ENCODE measurements at regions not wholly inside any gene's neighbourhood (a gene's known extent, or its start where the extent isn't known, plus 50 kb on each side); places are given as distances from the start of the nearest gene placed in this dataset.

- H3K27me3 ChIP-seq (ENCODE audit: control insufficient read depth in 2 of 2, insufficient read depth in 2 of 2, low read length in 2 of 2): no peaks in the 10 kb centered on the region
- no peak overlapping the region for H3K27ac ChIP-seq (ENCODE audit: insufficient read depth, low read depth, low read length)
- CTCF ChIA-PET: no interaction called here
- intact Hi-C loops (cut with micrococcal nuclease): no loop called here
- TF ChIP-seq MYC (IDR thresholded peaks at IDR 0.05; ENCODE audit: low read depth, low read length) (no peak), POLR2AphosphoS5 (IDR thresholded peaks at IDR 0.05; ENCODE audit: insufficient read depth, low read depth, low read length) (no peak), MAX (IDR thresholded peaks at IDR 0.05; ENCODE audit: insufficient read depth, insufficient read length) (no peak), FOS (IDR thresholded peaks at IDR 0.05; ENCODE audit: borderline replicate concordance, insufficient read depth, low read length) (no peak), GATA2 (IDR thresholded peaks at IDR 0.05; ENCODE audit: insufficient read depth, insufficient read length, low read depth, low read length) (no peak), POLR2A (IDR thresholded peaks at IDR 0.05; ENCODE audit: low read depth, low read length) (no peak), EZH2 (IDR thresholded peaks at IDR 0.05; ENCODE audit: borderline replicate concordance, low read depth, low read length, severe bottlenecking) (no peak), JUN (IDR thresholded peaks at IDR 0.05; ENCODE audit: borderline replicate concordance, insufficient read depth, insufficient read length, low read depth) (no peak)
- H3K4me2 ChIP-seq (ENCODE audit: insufficient read depth, low read length): no peak overlapping the region
- no peaks in the 10 kb centered on the region for H3K79me2 ChIP-seq (ENCODE audit: control insufficient read depth, insufficient read depth, low read length)
- H3K4me3 ChIP-seq (replicated peaks in 1 of 3; ENCODE audit: insufficient read depth in 1 of 3, low read depth in 1 of 3, low read length in 3 of 3): no peak overlapping the region
- H3K36me3 ChIP-seq (ENCODE audit: control insufficient read depth in 2 of 2, extremely low read depth in 1 of 2, insufficient read depth in 2 of 2, low read length in 2 of 2): no peaks in the 10 kb centered on the region
- no peak overlapping the region for H2AFZ ChIP-seq (ENCODE audit: low read depth, low read length)
- H3K9me3 ChIP-seq (replicated peaks; ENCODE audit: control insufficient read depth, insufficient read depth, low read length): no peaks in the 10 kb centered on the region
- H3K9ac ChIP-seq (replicated peaks; ENCODE audit: extremely low read depth, insufficient read depth, low read length): no peak overlapping the region
- H4K20me1 ChIP-seq (replicated peaks; ENCODE audit: control insufficient read depth, extremely low read depth, insufficient read depth, low read length): no peaks in the 10 kb centered on the region
- dilution Hi-C loops (cut with MboI; ENCODE audit: extremely low pct_ligation_motif_present, low sequenced_read_pairs): no loop called here
- DNase-seq (ENCODE audit: low read depth, low spot score) (no peak), FAIRE-seq (no peak)
- POLR2A ChIA-PET: no interaction called here
- no peaks in the 10 kb centered on the region for H3K9me1 ChIP-seq (replicated peaks; ENCODE audit: control insufficient read depth, extremely low read depth, insufficient read depth, low read length)
- BruUV-seq (replicated peaks): no TSS peak
- peaks cover under 1% of the 10 kb centered on the region for H3K4me1 ChIP-seq (ENCODE audit: control insufficient read depth, extremely low read depth, insufficient read depth, low read length)
These were observed 59.7 kb upstream of the AMPD3 start for GRCh38 chr11:10395166-10395897.

- Histone ChIP-seq H3K27ac (ENCODE audit: insufficient read depth, low read depth, low read length) (no peak overlapping the region), H3K9ac (replicated peaks; ENCODE audit: extremely low read depth, insufficient read depth, low read length) (no peak overlapping the region), H3K36me3 (ENCODE audit: control insufficient read depth in 2 of 2, extremely low read depth in 1 of 2, insufficient read depth in 2 of 2, low read length in 2 of 2) (no peaks in the 10 kb centered on the region), H3K9me1 (replicated peaks; ENCODE audit: control insufficient read depth, extremely low read depth, insufficient read depth, low read length) (no peaks in the 10 kb centered on the region), H4K20me1 (replicated peaks; ENCODE audit: control insufficient read depth, extremely low read depth, insufficient read depth, low read length) (no peaks in the 10 kb centered on the region), H3K4me1 (ENCODE audit: control insufficient read depth, extremely low read depth, insufficient read depth, low read length) (peaks cover 14% of the 10 kb centered on the region), H3K4me3 (replicated peaks in 1 of 3; ENCODE audit: insufficient read depth in 1 of 3, low read depth in 1 of 3, low read length in 3 of 3) (no peak overlapping the region), H3K79me2 (ENCODE audit: control insufficient read depth, insufficient read depth, low read length) (no peaks in the 10 kb centered on the region), H3K27me3 (ENCODE audit: control insufficient read depth in 2 of 2, insufficient read depth in 2 of 2, low read length in 2 of 2) (no peaks in the 10 kb centered on the region), H2AFZ (ENCODE audit: low read depth, low read length) (no peak overlapping the region), H3K4me2 (ENCODE audit: insufficient read depth, low read length) (no peak overlapping the region), H3K9me3 (replicated peaks; ENCODE audit: control insufficient read depth, insufficient read depth, low read length) (no peaks in the 10 kb centered on the region)
- intact Hi-C loops (cut with micrococcal nuclease) (no loop called here), dilution Hi-C loops (cut with MboI; ENCODE audit: extremely low pct_ligation_motif_present, low sequenced_read_pairs) (no loop called here)
- ChIA-PET POLR2A (no interaction called here), CTCF (interaction anchor here (1.3 to 1.6 kb wide), 2 partner anchors 30 to 118 kb away, joined by 3 read pairs; no protein-coding TSS in a partner anchor)
- FAIRE-seq: no peak
- TF ChIP-seq GATA2 (IDR thresholded peaks at IDR 0.05; ENCODE audit: insufficient read depth, insufficient read length, low read depth, low read length): no peak
- no peak for TF ChIP-seq EZH2 (IDR thresholded peaks at IDR 0.05; ENCODE audit: borderline replicate concordance, low read depth, low read length, severe bottlenecking)
- no peak for TF ChIP-seq FOS (IDR thresholded peaks at IDR 0.05; ENCODE audit: borderline replicate concordance, insufficient read depth, low read length)
- TF ChIP-seq JUN (IDR thresholded peaks at IDR 0.05; ENCODE audit: borderline replicate concordance, insufficient read depth, insufficient read length, low read depth): no peak
- no peak for TF ChIP-seq POLR2AphosphoS5 (IDR thresholded peaks at IDR 0.05; ENCODE audit: insufficient read depth, low read depth, low read length)
- no peak for TF ChIP-seq MAX (IDR thresholded peaks at IDR 0.05; ENCODE audit: insufficient read depth, insufficient read length)
- no peak for TF ChIP-seq CTCF (IDR thresholded peaks at IDR 0.05; ENCODE audit: extremely low read depth in 1 of 2, insufficient read depth in 1 of 2, low read depth in 1 of 2, low read length in 2 of 2)
- TF ChIP-seq MYC (IDR thresholded peaks at IDR 0.05; ENCODE audit: low read depth, low read length): no peak
- TF ChIP-seq POLR2A (IDR thresholded peaks at IDR 0.05; ENCODE audit: low read depth, low read length): no peak
- DNase-seq (ENCODE audit: low read depth, low spot score): no peak
- no TSS peak for BruUV-seq (replicated peaks)
These were observed 58.3 kb upstream of the AMPD3 start for GRCh38 chr11:10396771-10397170.

Measured in endothelial cell of umbilical vein (primary cell).